Cardiac muscle cell (in vitro differentiated cells and primary cell): ENCODE measurements at regions not wholly inside any gene's neighbourhood (a gene's known extent, or its start where the extent isn't known, plus 50 kb on each side); places are given as distances from the start of the nearest gene placed in this dataset.

Source experiments
- DNase-seq, 2 donors: peaks; one replicate each; pipeline versions ENCODE4 v3.0.0 to v3.0.0-alpha.2; 2010 to 2017; ENCODE audit warnings: low read depth in 1 of 2, low spot score in 1 of 2
- H3K27ac ChIP-seq: fragments of 200-600 bp; sonication (generic); 2 replicates; pipeline ENCODE4 v1.5.1; 2016
- H3K27me3 ChIP-seq: fragments of 200-600 bp; sonication (generic); 2 replicates; pipeline ENCODE4 v1.6.0; 2016; ENCODE audit warnings: control low read depth
- H3K36me3 ChIP-seq: fragments of 200-600 bp; sonication (generic); 2 replicates; pipeline ENCODE4 v1.5.1; 2016; ENCODE audit warnings: control low read depth
- H3K4me1 ChIP-seq: fragments of 200-600 bp; sonication (generic); 2 replicates; pipeline ENCODE4 v1.8.1; 2017; ENCODE audit warnings: low read depth, mild to moderate bottlenecking, mixed run types
- H3K4me3 ChIP-seq: fragments of 200-600 bp; sonication (generic); 2 replicates; pipeline ENCODE4 v1.5.1; 2016; ENCODE audit warnings: mild to moderate bottlenecking
- H3K9me3 ChIP-seq: fragments of 200-600 bp; sonication (generic); 2 replicates; pipeline ENCODE4 v1.5.1; 2017; ENCODE audit warnings: low read depth, mild to moderate bottlenecking, control low read depth
- TF ChIP-seq, protein P1 (sequence below): IDR thresholded peaks from 2 replicates; pipeline ENCODE4 v1.5.1; 2012; ENCODE audit warnings: low read depth, mild to moderate bottlenecking, low read length

DNA sequence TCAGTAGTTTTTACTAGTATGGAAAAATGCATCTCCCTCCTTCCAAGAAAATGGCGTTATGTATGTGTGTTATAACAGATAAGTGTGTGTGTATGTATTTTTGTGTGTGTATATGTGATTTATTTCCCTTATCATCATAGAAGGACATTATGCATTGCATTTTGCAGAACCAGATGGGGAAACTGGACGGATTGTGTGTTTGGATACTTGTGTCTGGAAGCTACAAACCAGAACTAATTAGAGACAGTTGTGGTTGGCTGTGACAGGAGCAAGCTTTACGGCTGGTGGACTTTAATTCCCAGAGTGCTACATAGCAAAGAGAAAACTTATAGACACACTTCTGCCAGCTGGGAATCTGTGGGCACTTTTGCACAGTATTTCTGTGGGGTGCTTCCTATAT, 162.5 kb downstream of the RWDD3 start:
- Histone ChIP-seq H3K4me3 (no peak overlapping the region), H3K4me1 (peaks cover 3% of the 10 kb centered on the region), H3K27ac (no peak overlapping the region), H3K9me3 (no peaks in the 10 kb centered on the region), H3K27me3 (no peaks in the 10 kb centered on the region), H3K36me3 (no peaks in the 10 kb centered on the region)
- DNase-seq = no peak
- TF ChIP-seq, protein P1, sequence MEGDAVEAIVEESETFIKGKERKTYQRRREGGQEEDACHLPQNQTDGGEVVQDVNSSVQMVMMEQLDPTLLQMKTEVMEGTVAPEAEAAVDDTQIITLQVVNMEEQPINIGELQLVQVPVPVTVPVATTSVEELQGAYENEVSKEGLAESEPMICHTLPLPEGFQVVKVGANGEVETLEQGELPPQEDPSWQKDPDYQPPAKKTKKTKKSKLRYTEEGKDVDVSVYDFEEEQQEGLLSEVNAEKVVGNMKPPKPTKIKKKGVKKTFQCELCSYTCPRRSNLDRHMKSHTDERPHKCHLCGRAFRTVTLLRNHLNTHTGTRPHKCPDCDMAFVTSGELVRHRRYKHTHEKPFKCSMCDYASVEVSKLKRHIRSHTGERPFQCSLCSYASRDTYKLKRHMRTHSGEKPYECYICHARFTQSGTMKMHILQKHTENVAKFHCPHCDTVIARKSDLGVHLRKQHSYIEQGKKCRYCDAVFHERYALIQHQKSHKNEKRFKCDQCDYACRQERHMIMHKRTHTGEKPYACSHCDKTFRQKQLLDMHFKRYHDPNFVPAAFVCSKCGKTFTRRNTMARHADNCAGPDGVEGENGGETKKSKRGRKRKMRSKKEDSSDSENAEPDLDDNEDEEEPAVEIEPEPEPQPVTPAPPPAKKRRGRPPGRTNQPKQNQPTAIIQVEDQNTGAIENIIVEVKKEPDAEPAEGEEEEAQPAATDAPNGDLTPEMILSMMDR = no peak

DNA sequence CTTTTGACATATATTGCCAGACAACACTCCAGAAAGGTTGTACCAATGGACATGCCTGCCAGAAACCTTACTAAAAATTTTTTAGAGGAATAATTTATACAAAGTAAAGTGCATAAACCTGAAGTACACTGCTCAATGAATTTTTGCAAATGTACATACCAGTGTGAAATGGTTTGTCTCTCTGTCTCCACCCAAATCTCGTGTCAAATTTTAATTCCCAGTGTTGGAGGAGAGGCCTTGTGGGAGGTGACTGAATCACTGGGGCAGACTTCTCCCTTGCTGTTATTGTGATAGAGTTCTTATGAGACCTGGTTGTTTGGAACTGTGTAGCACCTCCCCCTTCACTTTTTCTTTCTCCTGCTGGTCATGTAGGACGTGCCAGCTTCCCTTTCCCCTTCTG, 168.8 kb downstream of the RWDD3 start:
- no peaks in the 10 kb centered on the region for H3K9me3 ChIP-seq
- TF ChIP-seq, protein P1 = no peak
- H3K27me3 ChIP-seq = no peaks in the 10 kb centered on the region
- H3K27ac ChIP-seq = no peak overlapping the region
- H3K4me3 ChIP-seq = no peak overlapping the region
- H3K4me1 ChIP-seq = no peaks in the 10 kb centered on the region
- DNase-seq = no peak
- no peaks in the 10 kb centered on the region for H3K36me3 ChIP-seq

DNA sequence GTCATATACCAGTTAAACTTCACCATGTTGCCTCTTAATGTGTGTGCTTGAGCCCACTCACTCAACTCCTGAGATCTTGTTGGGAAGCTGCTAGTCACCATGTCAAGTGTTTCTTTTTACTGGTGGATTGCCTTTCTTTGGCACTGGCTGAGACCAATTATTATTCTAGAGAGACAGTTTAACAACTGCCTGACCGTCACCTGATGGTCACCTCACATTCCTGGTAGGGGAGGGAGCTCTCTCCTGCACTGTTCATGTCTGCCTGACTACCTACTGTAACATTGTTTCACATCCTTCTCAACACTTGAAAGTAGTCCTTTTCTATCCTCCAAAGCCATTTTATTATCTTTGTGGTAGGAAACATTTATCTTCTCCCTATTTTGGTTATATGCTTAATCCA, 172.3 kb downstream of the RWDD3 start:
- H3K4me1 ChIP-seq = no peaks in the 10 kb centered on the region
- TF ChIP-seq, protein P1 = no peak
- no peak overlapping the region for H3K4me3 ChIP-seq
- DNase-seq = no peak
- H3K27ac ChIP-seq = no peak overlapping the region
- no peaks in the 10 kb centered on the region for H3K36me3 ChIP-seq
- H3K27me3 ChIP-seq = no peaks in the 10 kb centered on the region
- H3K9me3 ChIP-seq = no peaks in the 10 kb centered on the region

DNA sequence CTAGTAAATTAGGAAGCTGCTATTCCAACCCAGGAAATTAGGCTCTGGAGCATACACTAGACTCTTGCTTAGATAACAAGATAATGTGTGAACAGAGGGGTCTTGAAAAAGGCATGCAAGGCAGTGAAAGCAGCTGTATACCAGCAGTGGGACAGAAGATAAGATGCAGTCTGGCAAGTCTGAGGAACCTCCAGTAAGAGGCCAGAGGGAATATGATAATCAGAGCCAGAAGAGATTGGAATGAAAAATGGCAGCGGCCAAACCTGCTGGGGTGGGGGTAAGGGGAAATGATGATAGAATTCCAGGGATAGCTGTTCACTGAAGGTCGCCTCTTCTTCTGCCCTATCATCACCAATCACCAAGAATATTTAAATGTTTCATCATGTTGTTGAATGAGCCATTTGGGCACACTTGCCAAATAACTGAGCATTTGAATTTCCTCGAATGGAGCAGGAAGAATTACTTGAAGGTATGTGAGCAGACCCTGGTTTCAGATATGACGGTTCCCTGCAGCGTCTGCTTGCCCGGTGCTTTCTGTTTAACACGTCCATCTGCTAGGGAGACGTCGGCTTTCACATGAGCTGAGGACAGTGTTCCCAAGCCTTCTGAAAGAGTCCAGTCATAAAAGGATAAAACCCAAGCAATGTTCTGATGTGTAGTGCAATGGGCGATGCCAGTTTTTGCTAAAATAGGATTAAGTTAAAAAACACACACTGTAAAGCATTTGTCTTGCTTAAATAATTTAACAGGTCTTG, 173.3 kb downstream of the RWDD3 start:
- H3K27ac ChIP-seq = no peak overlapping the region
- no peak overlapping the region for H3K4me3 ChIP-seq
- H3K36me3 ChIP-seq = no peaks in the 10 kb centered on the region
- H3K4me1 ChIP-seq = no peaks in the 10 kb centered on the region
- H3K9me3 ChIP-seq = no peaks in the 10 kb centered on the region
- peak in 1 of 2 donors; percentile 5 for DNase-seq
- TF ChIP-seq, protein P1 = no peak
- no peaks in the 10 kb centered on the region for H3K27me3 ChIP-seq

DNA sequence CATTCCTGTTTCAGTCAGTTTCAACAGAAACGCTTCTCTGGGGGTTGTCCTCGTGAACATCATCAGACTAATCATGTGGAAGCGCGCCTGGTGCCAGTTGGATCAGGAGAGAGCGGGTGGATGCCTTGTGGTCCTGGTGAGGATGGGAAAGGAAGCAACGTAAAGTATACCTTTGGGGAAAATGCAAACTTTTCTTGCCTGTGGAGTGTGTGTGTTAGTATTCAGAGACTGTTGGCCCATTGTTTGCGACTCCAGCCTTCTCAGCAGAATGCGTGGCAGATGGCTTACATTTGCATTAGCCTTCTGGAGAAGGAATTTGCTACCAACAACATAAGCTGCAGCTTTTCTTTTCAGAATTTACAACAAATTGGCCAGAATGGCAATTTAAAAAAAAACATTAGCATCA, 173.9 kb downstream of the RWDD3 start:
- TF ChIP-seq, protein P1 = no peak
- Histone ChIP-seq H3K4me1 (no peaks in the 10 kb centered on the region), H3K27me3 (no peaks in the 10 kb centered on the region), H3K36me3 (no peaks in the 10 kb centered on the region), H3K27ac (no peak overlapping the region), H3K4me3 (no peak overlapping the region), H3K9me3 (no peaks in the 10 kb centered on the region)
- no peak for DNase-seq
